ENCODE measurements at regions not wholly inside any gene's neighbourhood (a gene's known extent, or its start where the extent isn't known, plus 50 kb on each side); places are given as distances from the start of the nearest gene placed in this dataset.

GRCh38 chr1:90135286-90135685 is 140.4 kb downstream of the ZNF326 start:
- Histone ChIP-seq H3K27ac (ENCODE audit: low read length) (no peak overlapping the region), H3K9ac (ENCODE audit: low read length) (no peak overlapping the region), H3K4me2 (ENCODE audit: low read length) (no peak overlapping the region), H3K79me2 (ENCODE audit: low read length) (no peaks in the 10 kb centered on the region), H2AFZ (ENCODE audit: low read depth, low read length) (no peak overlapping the region), H3K4me3 (ENCODE audit: low read length) (no peak overlapping the region), H4K20me1 (ENCODE audit: insufficient read depth, low read length) (no peaks in the 10 kb centered on the region), H3K9me3 (ENCODE audit: insufficient read depth, low read length) (no peaks in the 10 kb centered on the region), H3K4me1 (ENCODE audit: low read length) (peaks cover 4% of the 10 kb centered on the region; the same call in 1 of the 2 replicates), H3K27me3 (ENCODE audit: low read depth, low read length) (no peaks in the 10 kb centered on the region), H3K36me3 (replicated peaks; ENCODE audit: low read depth, low read length) (no peaks in the 10 kb centered on the region)
- TF ChIP-seq EZH2phosphoT487 (IDR thresholded peaks at IDR 0.05; ENCODE audit: low read depth): no peak
- no peak for TF ChIP-seq CTCF (IDR thresholded peaks at IDR 0.05; ENCODE audit: low read depth, low read length)

- Histone ChIP-seq H4K20me1 (ENCODE audit: insufficient read depth, low read length) (no peaks in the 10 kb centered on the region), H3K4me1 (ENCODE audit: low read length) (peaks cover 4% of the 10 kb centered on the region; the same call in 1 of the 2 replicates), H3K27ac (ENCODE audit: low read length) (no peak overlapping the region)
These were observed 139.5 kb downstream of the ZNF326 start for GRCh38 chr1:90134175-90134955.

GRCh38 chr1:90133133-90133532 is 138.2 kb downstream of the ZNF326 start:
- Histone ChIP-seq H3K4me3 (ENCODE audit: low read length) (no peak overlapping the region; the same call in 1 of the 2 replicates), H3K9me3 (ENCODE audit: insufficient read depth, low read length) (no peaks in the 10 kb centered on the region), H3K9ac (ENCODE audit: low read length) (no peak overlapping the region), H2AFZ (ENCODE audit: low read depth, low read length) (peak overlapping the region; percentile 15), H3K4me2 (ENCODE audit: low read length) (peak overlapping the region; percentile 46), H4K20me1 (ENCODE audit: insufficient read depth, low read length) (no peaks in the 10 kb centered on the region), H3K27me3 (ENCODE audit: low read depth, low read length) (no peaks in the 10 kb centered on the region), H3K27ac (ENCODE audit: low read length) (no peak overlapping the region), H3K4me1 (ENCODE audit: low read length) (peaks cover 4% of the 10 kb centered on the region; the same call in 1 of the 2 replicates), H3K36me3 (replicated peaks; ENCODE audit: low read depth, low read length) (no peaks in the 10 kb centered on the region), H3K79me2 (ENCODE audit: low read length) (no peaks in the 10 kb centered on the region)
- TF ChIP-seq CTCF (IDR thresholded peaks at IDR 0.05; ENCODE audit: low read depth, low read length): peak; percentile 72
- no peak for TF ChIP-seq EZH2phosphoT487 (IDR thresholded peaks at IDR 0.05; ENCODE audit: low read depth)

More at GRCh38 chr1:90134175-90134955, 139.5 kb downstream of the ZNF326 start:
- Histone ChIP-seq H3K79me2 (ENCODE audit: low read length) (no peaks in the 10 kb centered on the region), H2AFZ (ENCODE audit: low read depth, low read length) (no peak overlapping the region), H3K36me3 (replicated peaks; ENCODE audit: low read depth, low read length) (no peaks in the 10 kb centered on the region), H3K9me3 (ENCODE audit: insufficient read depth, low read length) (no peaks in the 10 kb centered on the region), H3K27me3 (ENCODE audit: low read depth, low read length) (no peaks in the 10 kb centered on the region), H3K4me3 (ENCODE audit: low read length) (no peak overlapping the region), H3K4me2 (ENCODE audit: low read length) (no peak overlapping the region), H3K9ac (ENCODE audit: low read length) (no peak overlapping the region)
- no peak for TF ChIP-seq CTCF (IDR thresholded peaks at IDR 0.05; ENCODE audit: low read depth, low read length)
- TF ChIP-seq EZH2phosphoT487 (IDR thresholded peaks at IDR 0.05; ENCODE audit: low read depth): no peak

GRCh38 chr1:90132306-90132705 is 137.4 kb downstream of the ZNF326 start:
- no peaks in the 10 kb centered on the region for H3K36me3 ChIP-seq (replicated peaks; ENCODE audit: low read depth, low read length)
- H3K27me3 ChIP-seq (ENCODE audit: low read depth, low read length): no peaks in the 10 kb centered on the region
- H3K9ac ChIP-seq (ENCODE audit: low read length): no peak overlapping the region
- no peak overlapping the region for H3K4me3 ChIP-seq (ENCODE audit: low read length)
- H3K27ac ChIP-seq (ENCODE audit: low read length): no peak overlapping the region
- TF ChIP-seq CTCF (IDR thresholded peaks at IDR 0.05; ENCODE audit: low read depth, low read length) (no peak), EZH2phosphoT487 (IDR thresholded peaks at IDR 0.05; ENCODE audit: low read depth) (no peak)
- peaks cover 8% of the 10 kb centered on the region for H3K4me1 ChIP-seq (ENCODE audit: low read length)
- H3K79me2 ChIP-seq (ENCODE audit: low read length): no peaks in the 10 kb centered on the region
- no peak overlapping the region for H2AFZ ChIP-seq (ENCODE audit: low read depth, low read length)
- no peak overlapping the region for H3K4me2 ChIP-seq (ENCODE audit: low read length)
- H4K20me1 ChIP-seq (ENCODE audit: insufficient read depth, low read length): no peaks in the 10 kb centered on the region
- H3K9me3 ChIP-seq (ENCODE audit: insufficient read depth, low read length): no peaks in the 10 kb centered on the region

Data from OCI-LY3 (cell line).